Astrocyte of the cerebellum (primary cell): ENCODE measurements at regions not wholly inside any gene's neighbourhood (a gene's known extent, or its start where the extent isn't known, plus 50 kb on each side); places are given as distances from the start of the nearest gene placed in this dataset.
"Not testable (repeated sequence)": the region's sequence is repeated elsewhere in the genome, so short reads cannot be mapped to it uniquely, and the experiment has no call there.

Source experiments
- DNase-seq: peaks from one replicate; pipeline ENCODE4 v3.0.0-alpha.2; 2011; ENCODE audit warnings: low read depth
- H3K4me3 ChIP-seq: 2 replicates; pipeline ENCODE4 v1.5.1; 2011; ENCODE audit warnings: mild to moderate bottlenecking, low read depth, low read length, moderate library complexity
- in situ Hi-C: cut with HindIII; loops from 2 replicates; pipeline ENCODE4 v1.10.0; 2017; ENCODE audit warnings: low sequenced_read_pairs
- TF ChIP-seq, protein P1 (sequence below): IDR thresholded peaks from 2 replicates; pipeline ENCODE4 v1.5.1; 2012; ENCODE audit warnings: low read length, low read depth, moderate library complexity, mild to moderate bottlenecking; ENCODE audit errors: missing control alignments

DNA sequence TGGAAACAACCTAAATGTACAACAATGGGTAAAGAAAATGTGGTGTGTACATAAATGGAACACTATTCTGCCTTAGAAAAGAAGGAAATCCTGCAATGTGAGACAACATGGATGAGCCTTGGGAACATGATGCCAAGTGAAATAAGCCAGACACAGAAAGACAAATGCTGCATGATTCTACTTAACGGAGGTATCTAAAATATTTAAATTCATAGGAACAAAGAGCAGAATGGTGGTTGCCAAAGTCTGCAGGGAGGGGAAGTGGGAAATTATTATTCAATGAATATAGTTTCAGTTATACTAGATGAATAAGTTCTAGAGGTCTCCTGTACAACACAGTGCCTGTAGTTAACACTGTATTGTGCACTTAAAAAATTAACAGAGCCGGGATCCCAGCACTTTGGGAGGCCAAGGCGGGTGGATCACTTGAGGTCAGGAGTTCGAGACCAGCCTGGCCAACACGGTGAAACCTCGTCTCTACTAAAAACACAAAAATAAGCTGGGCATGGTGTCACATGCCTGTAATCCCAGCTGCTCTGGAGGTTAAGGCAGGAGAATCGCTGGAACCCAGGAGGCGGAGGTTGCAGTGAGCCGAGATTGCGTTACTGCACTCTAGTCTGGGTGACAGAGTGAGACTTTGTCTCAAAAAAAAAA lies 71.4 kb upstream of the SNX9 start:
- no peak for DNase-seq
- in situ Hi-C loops, result no loop called here
- H3K4me3 ChIP-seq, result no peak overlapping the region
- TF ChIP-seq, protein P1, sequence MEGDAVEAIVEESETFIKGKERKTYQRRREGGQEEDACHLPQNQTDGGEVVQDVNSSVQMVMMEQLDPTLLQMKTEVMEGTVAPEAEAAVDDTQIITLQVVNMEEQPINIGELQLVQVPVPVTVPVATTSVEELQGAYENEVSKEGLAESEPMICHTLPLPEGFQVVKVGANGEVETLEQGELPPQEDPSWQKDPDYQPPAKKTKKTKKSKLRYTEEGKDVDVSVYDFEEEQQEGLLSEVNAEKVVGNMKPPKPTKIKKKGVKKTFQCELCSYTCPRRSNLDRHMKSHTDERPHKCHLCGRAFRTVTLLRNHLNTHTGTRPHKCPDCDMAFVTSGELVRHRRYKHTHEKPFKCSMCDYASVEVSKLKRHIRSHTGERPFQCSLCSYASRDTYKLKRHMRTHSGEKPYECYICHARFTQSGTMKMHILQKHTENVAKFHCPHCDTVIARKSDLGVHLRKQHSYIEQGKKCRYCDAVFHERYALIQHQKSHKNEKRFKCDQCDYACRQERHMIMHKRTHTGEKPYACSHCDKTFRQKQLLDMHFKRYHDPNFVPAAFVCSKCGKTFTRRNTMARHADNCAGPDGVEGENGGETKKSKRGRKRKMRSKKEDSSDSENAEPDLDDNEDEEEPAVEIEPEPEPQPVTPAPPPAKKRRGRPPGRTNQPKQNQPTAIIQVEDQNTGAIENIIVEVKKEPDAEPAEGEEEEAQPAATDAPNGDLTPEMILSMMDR, result no peak

DNA sequence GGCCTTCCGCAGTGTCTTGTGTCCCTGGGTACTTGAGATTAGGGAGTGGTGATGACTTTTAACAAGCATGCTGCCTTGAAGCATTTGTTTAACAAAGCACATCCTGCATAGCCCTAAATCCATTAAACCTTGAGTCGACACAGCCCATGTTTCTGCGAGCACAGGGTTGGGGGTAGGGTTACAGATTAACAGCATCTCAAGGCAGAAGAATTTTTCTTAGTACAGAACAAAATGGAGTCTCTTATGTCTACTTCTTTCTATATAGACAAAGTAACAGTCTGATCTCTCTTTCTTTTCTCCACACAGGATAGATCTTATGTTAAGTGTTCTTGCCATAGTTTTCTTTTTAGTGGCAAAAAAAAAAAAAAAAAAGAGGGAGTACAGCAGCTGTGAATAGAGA lies 70.2 kb upstream of the SNX9 start:
- in situ Hi-C loops, H3K4me3 ChIP-seq, DNase-seq: not testable (repeated sequence)

DNA sequence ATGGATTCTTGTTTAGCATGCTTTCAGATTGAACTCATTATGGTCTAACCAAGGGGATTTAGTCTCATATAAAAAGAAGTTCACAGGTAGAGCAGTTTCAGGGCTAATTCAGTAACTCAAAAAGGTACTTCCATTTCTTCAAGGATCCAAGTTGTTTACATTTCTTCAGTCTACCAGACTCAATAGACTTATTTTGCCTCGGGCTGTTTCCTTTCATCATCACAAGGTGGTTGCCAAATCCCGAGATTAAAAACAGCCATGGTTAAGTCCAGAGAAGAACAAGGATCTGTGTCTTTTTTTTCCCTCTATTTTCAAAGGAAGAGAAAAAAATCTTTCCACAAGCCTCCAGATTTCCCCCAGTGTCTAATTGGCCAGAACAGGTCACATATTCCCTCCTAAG lies 69.8 kb upstream of the SNX9 start:
- H3K4me3 ChIP-seq, result no peak overlapping the region
- TF ChIP-seq, protein P1, result no peak
- in situ Hi-C loops, result no loop called here
- DNase-seq, result no peak

DNA sequence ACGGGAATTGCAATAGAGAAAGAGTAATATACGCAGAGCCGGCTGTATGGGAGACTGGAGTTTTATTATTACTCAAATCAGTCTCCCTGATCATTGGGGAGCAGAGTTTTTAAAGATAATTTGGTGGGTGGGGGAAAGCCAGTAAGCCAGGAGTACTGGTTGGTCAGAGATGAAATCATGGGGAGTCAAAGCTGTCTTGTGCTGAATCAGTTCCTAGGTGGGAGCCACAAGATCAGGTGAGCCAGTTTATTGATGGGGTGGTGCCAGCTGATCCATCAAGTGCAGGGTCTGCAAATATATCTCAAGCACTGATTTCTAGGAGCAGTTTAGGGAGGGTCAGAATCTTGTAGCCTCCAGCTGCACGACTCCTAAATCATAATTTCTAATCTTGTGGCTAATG lies 69.2 kb upstream of the SNX9 start:
- in situ Hi-C loops, DNase-seq, H3K4me3 ChIP-seq: not testable (repeated sequence)

DNA sequence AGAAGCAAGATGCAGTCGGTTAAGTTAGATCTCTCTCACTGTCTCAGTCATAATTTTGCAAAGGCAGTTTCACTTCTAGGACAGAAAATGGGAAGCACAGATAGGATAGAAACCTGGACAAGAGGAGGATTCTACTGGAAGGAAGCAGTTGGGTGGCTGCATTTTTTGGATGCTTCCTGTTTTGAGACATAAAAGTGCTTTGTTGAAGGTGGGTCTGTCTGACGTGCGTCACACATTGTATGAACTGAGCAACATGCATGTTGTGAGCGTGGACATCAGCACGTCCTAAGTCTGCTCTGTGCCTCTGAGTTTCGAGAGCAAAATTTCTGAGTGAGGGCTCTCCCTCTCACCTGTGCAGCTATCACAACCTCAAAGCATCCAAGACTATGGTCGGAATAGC lies 68.7 kb upstream of the SNX9 start:
- H3K4me3 ChIP-seq, result no peak overlapping the region
- TF ChIP-seq, protein P1, result no peak
- in situ Hi-C loops, result no loop called here
- no peak for DNase-seq

DNA sequence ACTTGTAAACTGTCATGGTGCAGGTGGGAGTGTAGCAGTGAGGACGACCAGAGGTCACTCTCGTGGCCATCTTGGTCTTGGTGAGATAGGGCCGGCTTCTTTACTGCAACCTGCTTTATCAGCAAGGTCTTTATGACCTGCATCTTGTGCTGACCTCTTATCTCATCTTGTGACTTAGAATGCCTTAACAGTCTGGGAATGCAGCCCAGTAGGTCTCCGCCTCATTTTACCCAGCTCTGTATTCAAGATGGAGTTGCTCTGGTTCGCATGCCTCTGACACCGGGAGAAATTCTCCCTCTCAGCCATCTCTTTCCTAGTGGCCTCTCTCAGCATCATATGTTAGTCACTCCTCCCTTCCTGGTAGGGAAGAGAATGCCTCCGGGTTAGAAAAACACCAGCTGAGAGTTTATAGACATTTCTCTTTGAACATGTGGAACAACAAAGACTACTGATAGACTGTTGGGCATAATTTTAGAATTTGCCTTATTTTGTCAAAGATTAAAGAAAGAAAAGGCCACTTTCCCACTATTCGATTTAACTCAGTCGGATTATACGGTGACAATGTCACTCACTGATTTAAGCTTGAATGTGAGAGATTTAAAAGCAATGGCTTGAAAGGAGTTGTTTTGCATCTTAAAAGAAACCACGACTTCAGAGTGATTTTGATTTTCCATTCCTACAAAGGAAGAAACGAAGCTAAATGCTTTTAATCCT lies 67.9 kb upstream of the SNX9 start:
- in situ Hi-C loops, result no loop called here
- H3K4me3 ChIP-seq, result no peak overlapping the region
- DNase-seq, result no peak
- TF ChIP-seq, protein P1, result no peak

DNA sequence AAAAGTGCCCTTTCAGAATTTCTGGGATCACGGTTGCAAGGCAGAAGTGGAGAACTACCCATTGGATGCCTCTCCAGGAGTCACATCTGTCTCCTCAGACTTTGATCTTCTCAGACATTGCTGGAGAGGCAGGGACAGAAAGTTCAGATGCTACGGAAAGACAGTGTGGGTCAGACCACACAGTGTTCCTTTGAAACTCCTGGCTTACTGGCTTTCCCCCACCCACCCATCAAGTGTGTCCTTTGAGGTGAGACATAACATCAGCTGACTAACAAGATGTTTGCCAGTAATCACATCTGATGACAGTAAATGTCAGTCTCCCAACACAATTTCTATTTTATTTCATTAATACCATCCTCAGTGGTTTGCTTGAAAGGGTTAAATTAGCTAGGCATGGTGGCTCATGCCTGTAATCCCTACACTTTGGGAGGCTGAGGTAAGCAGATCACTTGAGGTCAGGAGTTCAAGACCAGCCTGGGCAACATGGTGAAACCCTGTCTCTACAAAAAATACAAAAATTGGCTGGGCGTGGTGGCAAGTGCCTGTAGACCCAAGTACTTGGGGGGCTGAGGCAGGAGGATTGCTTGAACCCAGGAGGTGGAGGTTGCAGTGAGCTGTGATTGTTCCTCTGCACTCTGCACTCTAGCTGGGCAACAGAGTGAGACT lies 67.2 kb upstream of the SNX9 start:
- no peak overlapping the region for H3K4me3 ChIP-seq
- in situ Hi-C loops, result no loop called here
- TF ChIP-seq, protein P1, result no peak
- no peak for DNase-seq
